ENCODE measurements at regions not wholly inside any gene's neighbourhood (a gene's known extent, or its start where the extent isn't known, plus 50 kb on each side); places are given as distances from the start of the nearest gene placed in this dataset.

GRCh38 chr16:55046513-55046912 lies 115.8 kb downstream of the IRX5 start:
- TF ChIP-seq CTCF (conservative IDR thresholded peaks at IDR 0.05 in 1 of 2, IDR thresholded peaks at IDR 0.05 in 1 of 2; ENCODE audit: extremely low read depth in 1 of 2, insufficient read depth in 1 of 2, low read depth in 1 of 2, low read length in 2 of 2) (no peak), EZH2 (IDR thresholded peaks at IDR 0.05; ENCODE audit: borderline replicate concordance, low read length) (no peak)
